ENCODE measurements at regions not wholly inside any gene's neighbourhood (a gene's known extent, or its start where the extent isn't known, plus 50 kb on each side); places are given as distances from the start of the nearest gene placed in this dataset.
"Not testable (repeated sequence)": the region's sequence is repeated elsewhere in the genome, so short reads cannot be mapped to it uniquely, and the experiment has no call there.

DNA sequence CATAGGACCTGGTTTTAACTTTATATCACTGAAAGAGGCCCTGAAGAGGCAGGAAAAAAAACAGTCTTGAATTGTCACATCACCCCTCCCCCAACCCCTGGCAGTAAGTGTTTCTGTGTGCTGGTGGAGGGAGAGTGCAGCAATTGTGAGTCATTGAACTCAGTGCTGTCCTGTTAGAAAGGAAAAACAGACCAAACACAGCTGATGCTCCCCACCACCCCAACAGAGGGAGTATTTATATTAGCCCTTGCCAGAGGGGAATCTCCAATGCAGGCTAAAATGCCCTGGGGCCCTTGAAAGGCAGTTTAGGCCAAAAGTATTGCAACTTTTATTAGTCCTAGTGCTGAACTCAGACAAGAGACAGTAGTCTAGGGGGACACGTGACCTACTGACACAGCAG, 197.8 kb upstream of the AGTR2 start:
- TF ChIP-seq POLR2AphosphoS5 (IDR thresholded peaks at IDR 0.05; ENCODE audit: low read depth) (no peak), SPI1 (IDR thresholded peaks at IDR 0.05; ENCODE audit: borderline replicate concordance, low read depth) (no peak), CTCF (IDR thresholded peaks at IDR 0.05; ENCODE audit: insufficient read depth, low read length) (no peak), GABPA (IDR thresholded peaks at IDR 0.05; ENCODE audit: low read depth) (no peak)
- TF ChIP-seq, protein P1, sequence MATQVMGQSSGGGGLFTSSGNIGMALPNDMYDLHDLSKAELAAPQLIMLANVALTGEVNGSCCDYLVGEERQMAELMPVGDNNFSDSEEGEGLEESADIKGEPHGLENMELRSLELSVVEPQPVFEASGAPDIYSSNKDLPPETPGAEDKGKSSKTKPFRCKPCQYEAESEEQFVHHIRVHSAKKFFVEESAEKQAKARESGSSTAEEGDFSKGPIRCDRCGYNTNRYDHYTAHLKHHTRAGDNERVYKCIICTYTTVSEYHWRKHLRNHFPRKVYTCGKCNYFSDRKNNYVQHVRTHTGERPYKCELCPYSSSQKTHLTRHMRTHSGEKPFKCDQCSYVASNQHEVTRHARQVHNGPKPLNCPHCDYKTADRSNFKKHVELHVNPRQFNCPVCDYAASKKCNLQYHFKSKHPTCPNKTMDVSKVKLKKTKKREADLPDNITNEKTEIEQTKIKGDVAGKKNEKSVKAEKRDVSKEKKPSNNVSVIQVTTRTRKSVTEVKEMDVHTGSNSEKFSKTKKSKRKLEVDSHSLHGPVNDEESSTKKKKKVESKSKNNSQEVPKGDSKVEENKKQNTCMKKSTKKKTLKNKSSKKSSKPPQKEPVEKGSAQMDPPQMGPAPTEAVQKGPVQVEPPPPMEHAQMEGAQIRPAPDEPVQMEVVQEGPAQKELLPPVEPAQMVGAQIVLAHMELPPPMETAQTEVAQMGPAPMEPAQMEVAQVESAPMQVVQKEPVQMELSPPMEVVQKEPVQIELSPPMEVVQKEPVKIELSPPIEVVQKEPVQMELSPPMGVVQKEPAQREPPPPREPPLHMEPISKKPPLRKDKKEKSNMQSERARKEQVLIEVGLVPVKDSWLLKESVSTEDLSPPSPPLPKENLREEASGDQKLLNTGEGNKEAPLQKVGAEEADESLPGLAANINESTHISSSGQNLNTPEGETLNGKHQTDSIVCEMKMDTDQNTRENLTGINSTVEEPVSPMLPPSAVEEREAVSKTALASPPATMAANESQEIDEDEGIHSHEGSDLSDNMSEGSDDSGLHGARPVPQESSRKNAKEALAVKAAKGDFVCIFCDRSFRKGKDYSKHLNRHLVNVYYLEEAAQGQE (IDR thresholded peaks at IDR 0.05; ENCODE audit: insufficient replicate concordance, low read depth): no peak
- Histone ChIP-seq H3K4me3 (replicated peaks; ENCODE audit: insufficient read depth, low read length) (no peak overlapping the region), H3K27me3 (ENCODE audit: insufficient read depth, poor library complexity, severe bottlenecking) (no peaks in the 10 kb centered on the region), H3K27ac (replicated peaks) (no peak overlapping the region)
- no peak for DNase-seq (ENCODE audit: low read depth in 1 of 2, low spot score in 1 of 2)

DNA sequence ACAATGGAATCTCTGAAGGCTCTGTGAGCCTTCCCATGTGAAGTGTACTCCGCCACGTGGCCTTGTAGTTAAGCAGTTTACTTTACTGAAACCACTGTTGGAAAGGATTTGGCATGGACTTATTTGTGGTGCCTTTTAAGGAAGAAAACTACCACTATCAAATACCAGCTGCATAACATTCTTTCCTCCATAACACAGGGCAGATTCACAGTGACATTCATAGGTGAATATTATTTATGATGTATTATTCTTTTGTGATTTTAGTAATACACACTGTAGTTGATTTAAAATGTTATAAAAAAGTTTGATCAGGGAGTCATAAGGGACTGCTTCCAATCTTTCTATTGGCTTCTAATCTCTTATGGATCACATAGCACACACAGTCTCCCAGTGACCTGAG, 192.5 kb upstream of the AGTR2 start:
- DNase-seq (ENCODE audit: low read depth in 1 of 2, low spot score in 1 of 2): no peak
- Histone ChIP-seq H3K4me3 (replicated peaks; ENCODE audit: insufficient read depth, low read length) (no peak overlapping the region), H3K27ac (replicated peaks) (no peak overlapping the region), H3K27me3 (ENCODE audit: insufficient read depth, poor library complexity, severe bottlenecking) (no peaks in the 10 kb centered on the region)
- no peak for TF ChIP-seq CTCF (IDR thresholded peaks at IDR 0.05; ENCODE audit: insufficient read depth, low read length)
- TF ChIP-seq SPI1 (IDR thresholded peaks at IDR 0.05; ENCODE audit: borderline replicate concordance, low read depth): no peak
- TF ChIP-seq GABPA (IDR thresholded peaks at IDR 0.05; ENCODE audit: low read depth): no peak
- TF ChIP-seq, protein P1 (IDR thresholded peaks at IDR 0.05; ENCODE audit: insufficient replicate concordance, low read depth): no peak
- TF ChIP-seq POLR2AphosphoS5 (IDR thresholded peaks at IDR 0.05; ENCODE audit: low read depth): no peak

GRCh38 chrX:115983148-115983547, 187.4 kb upstream of the AGTR2 start:
- H3K27me3 ChIP-seq (ENCODE audit: insufficient read depth, poor library complexity, severe bottlenecking); DNase-seq (ENCODE audit: low read depth in 1 of 2, low spot score in 1 of 2); H3K4me3 ChIP-seq (replicated peaks; ENCODE audit: insufficient read depth, low read length); H3K27ac ChIP-seq (replicated peaks): not testable (repeated sequence)

DNA sequence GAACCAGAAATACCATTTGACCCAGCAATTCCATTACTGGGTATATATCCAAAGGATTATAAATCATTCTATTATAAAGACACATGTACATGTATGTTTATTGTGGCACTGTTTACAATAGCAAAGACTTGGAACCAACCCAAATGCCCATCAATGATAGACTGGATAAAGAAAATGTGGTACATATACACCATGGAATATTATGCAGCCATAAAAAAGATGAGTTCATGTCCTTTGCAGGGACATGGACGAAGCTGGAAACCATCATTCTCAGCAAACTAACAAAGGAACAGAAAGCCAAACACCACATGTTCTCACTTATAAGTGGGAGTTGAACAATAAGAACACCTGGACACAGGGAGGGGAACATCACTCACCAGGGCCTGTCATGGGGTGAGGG, 183.1 kb upstream of the AGTR2 start:
- not testable (repeated sequence) for H3K27ac ChIP-seq (replicated peaks); DNase-seq (ENCODE audit: low read depth in 1 of 2, low spot score in 1 of 2); H3K27me3 ChIP-seq (ENCODE audit: insufficient read depth, poor library complexity, severe bottlenecking); H3K4me3 ChIP-seq (replicated peaks; ENCODE audit: insufficient read depth, low read length)

DNA sequence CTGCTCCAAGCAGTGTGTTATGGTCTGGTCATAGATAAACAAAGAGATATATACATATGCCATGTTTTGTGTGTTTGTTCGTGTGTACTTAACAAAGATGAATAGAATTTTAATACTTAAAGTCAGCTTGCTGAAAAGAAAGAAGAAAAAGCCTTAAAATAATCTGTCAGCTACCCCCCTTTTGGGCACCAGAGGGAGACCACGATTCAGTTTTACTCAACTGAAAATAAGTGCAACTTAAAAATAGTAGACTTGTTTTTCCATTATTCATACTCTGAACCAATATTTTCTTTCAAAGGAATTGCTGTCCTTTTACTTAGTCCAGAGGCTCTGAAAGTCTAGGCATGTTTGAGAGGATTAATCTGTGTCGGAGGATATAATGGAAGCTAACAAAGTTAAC, 181.7 kb upstream of the AGTR2 start:
- no peak for DNase-seq (ENCODE audit: low read depth in 1 of 2, low spot score in 1 of 2)
- Histone ChIP-seq H3K4me3 (replicated peaks; ENCODE audit: insufficient read depth, low read length) (no peak overlapping the region), H3K27ac (replicated peaks) (no peak overlapping the region), H3K27me3 (ENCODE audit: insufficient read depth, poor library complexity, severe bottlenecking) (no peaks in the 10 kb centered on the region)
- no peak for TF ChIP-seq GABPA (IDR thresholded peaks at IDR 0.05; ENCODE audit: low read depth)
- TF ChIP-seq CTCF (IDR thresholded peaks at IDR 0.05; ENCODE audit: insufficient read depth, low read length): no peak
- TF ChIP-seq, protein P1 (IDR thresholded peaks at IDR 0.05; ENCODE audit: insufficient replicate concordance, low read depth): no peak
- TF ChIP-seq POLR2AphosphoS5 (IDR thresholded peaks at IDR 0.05; ENCODE audit: low read depth): no peak
- TF ChIP-seq SPI1 (IDR thresholded peaks at IDR 0.05; ENCODE audit: borderline replicate concordance, low read depth): no peak
